Gastroesophageal sphincter (tissue), 3 donors: ENCODE measurements at regions not wholly inside any gene's neighbourhood (a gene's known extent, or its start where the extent isn't known, plus 50 kb on each side); places are given as distances from the start of the nearest gene placed in this dataset.

ENCODE experiments used
- EP300 ChIP-seq: sonication (generic); formaldehyde crosslinking; IDR thresholded peaks from one replicate; pipeline ENCODE4 v1.6.1; 2017; ENCODE audit warnings: antibody characterized with exemption, mild to moderate bottlenecking
- POLR2A ChIP-seq, 2 donors: fragments of 450-650 bp; IDR thresholded peaks; one replicate each; pipeline ENCODE4 v1.6.1; 2017; ENCODE audit warnings: antibody characterized with exemption in 2 of 2, mild to moderate bottlenecking in 2 of 2, moderate library complexity in 1 of 2
- POLR2AphosphoS5 ChIP-seq: sonication (generic); formaldehyde crosslinking; IDR thresholded peaks from one replicate; pipeline ENCODE4 v1.6.1; 2017; ENCODE audit warnings: antibody characterized with exemption
- TF ChIP-seq, protein P1 (sequence below), 4 experiments: fragments of 200-600 bp in 2 of 4; fragments of 450-650 bp in 2 of 4; sonication (generic) in 1 of 4; IDR thresholded peaks; one replicate each; pipeline ENCODE4 v1.5.1; 2017 to 2019; ENCODE audit warnings: antibody characterized with exemption in 4 of 4, mild to moderate bottlenecking in 2 of 4, moderate library complexity in 2 of 4

DNA sequence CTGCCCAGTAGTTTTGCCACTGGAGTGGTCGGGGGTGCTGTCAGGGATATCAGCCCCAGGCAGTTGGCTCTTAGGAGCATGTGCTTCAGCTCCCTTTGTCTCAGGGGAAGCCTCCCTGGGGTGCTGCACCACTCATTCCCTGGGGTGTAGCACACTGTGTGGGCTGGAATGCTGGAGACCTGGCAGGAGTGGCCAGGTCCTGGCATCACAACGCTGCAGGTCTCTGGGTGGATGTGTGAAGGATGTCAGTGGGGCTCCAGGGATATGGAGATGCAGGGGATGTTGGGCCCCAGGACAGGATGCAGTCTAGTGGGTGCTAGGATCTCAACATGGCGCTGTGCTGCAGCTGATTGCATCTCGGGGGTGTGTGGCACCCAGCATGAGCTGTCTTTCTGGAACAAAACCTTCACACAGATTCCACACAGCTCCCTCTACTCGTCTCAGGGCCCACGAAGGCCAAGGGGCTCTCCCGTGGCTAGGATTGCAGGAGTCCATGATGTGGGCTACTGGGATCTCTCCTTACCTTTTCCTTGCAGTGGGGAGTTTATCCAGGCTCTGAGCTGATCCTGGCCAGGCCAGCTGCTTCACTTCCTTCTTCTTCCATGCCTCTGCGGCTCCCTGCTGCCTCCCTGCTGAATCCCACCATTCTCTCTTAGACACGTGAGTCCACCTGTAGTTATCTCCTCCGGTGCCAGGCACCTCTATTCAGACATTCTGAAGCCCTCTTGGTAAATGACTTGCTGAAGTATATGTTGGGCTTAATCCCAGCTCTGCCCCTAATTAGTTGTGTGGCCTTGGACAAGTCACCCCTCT is 295.1 kb downstream of the RPS24 start:
- no peak for TF ChIP-seq POLR2AphosphoS5
- no peak for TF ChIP-seq POLR2A (IDR thresholded peaks at IDR 0.05)
- TF ChIP-seq, protein P1, sequence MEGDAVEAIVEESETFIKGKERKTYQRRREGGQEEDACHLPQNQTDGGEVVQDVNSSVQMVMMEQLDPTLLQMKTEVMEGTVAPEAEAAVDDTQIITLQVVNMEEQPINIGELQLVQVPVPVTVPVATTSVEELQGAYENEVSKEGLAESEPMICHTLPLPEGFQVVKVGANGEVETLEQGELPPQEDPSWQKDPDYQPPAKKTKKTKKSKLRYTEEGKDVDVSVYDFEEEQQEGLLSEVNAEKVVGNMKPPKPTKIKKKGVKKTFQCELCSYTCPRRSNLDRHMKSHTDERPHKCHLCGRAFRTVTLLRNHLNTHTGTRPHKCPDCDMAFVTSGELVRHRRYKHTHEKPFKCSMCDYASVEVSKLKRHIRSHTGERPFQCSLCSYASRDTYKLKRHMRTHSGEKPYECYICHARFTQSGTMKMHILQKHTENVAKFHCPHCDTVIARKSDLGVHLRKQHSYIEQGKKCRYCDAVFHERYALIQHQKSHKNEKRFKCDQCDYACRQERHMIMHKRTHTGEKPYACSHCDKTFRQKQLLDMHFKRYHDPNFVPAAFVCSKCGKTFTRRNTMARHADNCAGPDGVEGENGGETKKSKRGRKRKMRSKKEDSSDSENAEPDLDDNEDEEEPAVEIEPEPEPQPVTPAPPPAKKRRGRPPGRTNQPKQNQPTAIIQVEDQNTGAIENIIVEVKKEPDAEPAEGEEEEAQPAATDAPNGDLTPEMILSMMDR (IDR thresholded peaks at IDR 0.05): no peak
- no peak for TF ChIP-seq EP300
